WTC11 (cell line): ENCODE measurements at regions not wholly inside any gene's neighbourhood (a gene's known extent, or its start where the extent isn't known, plus 50 kb on each side); places are given as distances from the start of the nearest gene placed in this dataset.

Experiments
- ATAC-seq: fragments of 200-7000 bp; cut with Tn5 transposase; 2 replicates; pipeline ENCODE4 v1.10.0; 2021; ENCODE audit warnings: mild to moderate bottlenecking, moderate library complexity
- CTCF ChIA-PET: fragments of 300-600 bp; sonication (Branson Sonifier 250); formaldehyde crosslinking; loops from one replicate; lab custom pipeline; 2021; ENCODE audit warnings: antibody characterized with exemption; lab: Charles Lee
- POLR2A ChIA-PET: fragments of 350-600 bp; sonication (Branson Sonifier 250); formaldehyde crosslinking; loops from one replicate; lab custom pipeline; 2021; ENCODE audit warnings: antibody characterized with exemption; lab: Charles Lee
- DNase-seq: peaks from one replicate; pipeline ENCODE4 v3.0.0; 2021; ENCODE audit warnings: low spot score
- H3K27ac Mint-ChIP-seq: 2 replicates; pipeline ENCODE4 v1.8.0; 2021; ENCODE audit warnings: mixed read lengths
- H3K27me3 Mint-ChIP-seq: 2 replicates; pipeline ENCODE4 v1.8.0; 2021; ENCODE audit warnings: low read depth, mild to moderate bottlenecking, moderate library complexity, mixed read lengths
- H3K36me3 Mint-ChIP-seq: 2 replicates; pipeline ENCODE4 v1.8.0; 2021; ENCODE audit warnings: mixed read lengths
- H3K4me1 Mint-ChIP-seq: 2 replicates; pipeline ENCODE4 v1.8.0; 2022; ENCODE audit warnings: mixed read lengths
- H3K4me3 Mint-ChIP-seq: 2 replicates; pipeline ENCODE4 v1.8.0; 2021; ENCODE audit warnings: mild to moderate bottlenecking, moderate library complexity, mixed read lengths
- H3K9me3 Mint-ChIP-seq: 2 replicates; pipeline ENCODE4 v1.8.0; 2021; ENCODE audit warnings: mixed read lengths
- CBFB ChIP-seq: sonication (generic); formaldehyde crosslinking; IDR thresholded peaks from 2 replicates; pipeline ENCODE4 v1.8.1; 2022; ENCODE audit warnings: mild to moderate bottlenecking, low read depth, missing genetic modification reagents
- GTF2I ChIP-seq: fragments of 250-450 bp; sonication (Bioruptor Pico); conservative IDR thresholded peaks from 2 replicates; pipeline ENCODE4 v1.4.0; 2021; ENCODE audit warnings: mild to moderate bottlenecking
- JUN ChIP-seq: sonication (generic); formaldehyde crosslinking; IDR thresholded peaks from 2 replicates; pipeline ENCODE4 v1.8.0; 2023; ENCODE audit warnings: mild to moderate bottlenecking, missing genetic modification reagents
- MXD4 ChIP-seq: fragments of 250-450 bp; sonication (Bioruptor Pico); IDR thresholded peaks from 2 replicates; pipeline ENCODE4 v1.8.0; 2021; ENCODE audit warnings: mild to moderate bottlenecking, moderate library complexity, borderline replicate concordance
- NR3C1 ChIP-seq: sonication (generic); formaldehyde crosslinking; conservative IDR thresholded peaks from 2 replicates; pipeline ENCODE4 v1.8.1; 2023; ENCODE audit warnings: low read depth, mild to moderate bottlenecking, missing genetic modification reagents
- SP1 ChIP-seq: sonication (generic); formaldehyde crosslinking; conservative IDR thresholded peaks from 2 replicates; pipeline ENCODE4 v1.8.1; 2022; ENCODE audit warnings: missing genetic modification reagents
- TCF7 ChIP-seq: sonication (generic); formaldehyde crosslinking; IDR thresholded peaks from 2 replicates; pipeline ENCODE4 v1.8.0; 2022; ENCODE audit warnings: mild to moderate bottlenecking, low read depth, missing genetic modification reagents, moderate library complexity
- TEAD1 ChIP-seq: sonication (generic); formaldehyde crosslinking; IDR thresholded peaks from 2 replicates; pipeline ENCODE4 v1.8.0; 2022; ENCODE audit warnings: mild to moderate bottlenecking, missing genetic modification reagents
- ZBTB21 ChIP-seq: sonication (generic); formaldehyde crosslinking; IDR thresholded peaks from 2 replicates; pipeline ENCODE4 v1.8.1; 2023; ENCODE audit warnings: mild to moderate bottlenecking, missing genetic modification reagents, borderline replicate concordance
- ZNF416 ChIP-seq: fragments of 250-450 bp; sonication (Bioruptor Pico); IDR thresholded peaks from 2 replicates; pipeline ENCODE4 v1.9.0; 2021; ENCODE audit warnings: mild to moderate bottlenecking, inconsistent platforms
- TF ChIP-seq, protein P1 (sequence below): sonication (generic); formaldehyde crosslinking; IDR thresholded peaks from 2 replicates; pipeline ENCODE4 v1.8.0; 2023; ENCODE audit warnings: missing genetic modification reagents
- TF ChIP-seq, protein P2 (sequence below): sonication (generic); formaldehyde crosslinking; IDR thresholded peaks from 2 replicates; pipeline ENCODE4 v1.8.0; 2023; ENCODE audit warnings: missing genetic modification reagents, mild to moderate bottlenecking, borderline replicate concordance
- TF ChIP-seq, protein P3 (sequence below): sonication (generic); formaldehyde crosslinking; IDR thresholded peaks from 2 replicates; pipeline ENCODE4 v1.8.1; 2023; ENCODE audit warnings: mild to moderate bottlenecking, missing genetic modification reagents, borderline replicate concordance
- TF ChIP-seq, protein P4 (sequence below): sonication (generic); formaldehyde crosslinking; IDR thresholded peaks from 2 replicates; pipeline ENCODE4 v1.8.0; 2022; ENCODE audit warnings: mild to moderate bottlenecking, missing genetic modification reagents
- TF ChIP-seq, protein P5 (sequence below): sonication (generic); formaldehyde crosslinking; IDR thresholded peaks from 2 replicates; pipeline ENCODE4 v1.8.1; 2022; ENCODE audit warnings: missing genetic modification reagents, borderline replicate concordance
- TF ChIP-seq, protein P6 (sequence below): fragments of 250-450 bp; sonication (Bioruptor Pico); IDR thresholded peaks from 2 replicates; pipeline ENCODE4 v1.9.0; 2021; ENCODE audit warnings: mild to moderate bottlenecking
- TF ChIP-seq, protein P7 (sequence below): sonication (generic); formaldehyde crosslinking; IDR thresholded peaks from 2 replicates; pipeline ENCODE4 v1.8.1; 2022; ENCODE audit warnings: mild to moderate bottlenecking, moderate library complexity, missing genetic modification reagents

DNA sequence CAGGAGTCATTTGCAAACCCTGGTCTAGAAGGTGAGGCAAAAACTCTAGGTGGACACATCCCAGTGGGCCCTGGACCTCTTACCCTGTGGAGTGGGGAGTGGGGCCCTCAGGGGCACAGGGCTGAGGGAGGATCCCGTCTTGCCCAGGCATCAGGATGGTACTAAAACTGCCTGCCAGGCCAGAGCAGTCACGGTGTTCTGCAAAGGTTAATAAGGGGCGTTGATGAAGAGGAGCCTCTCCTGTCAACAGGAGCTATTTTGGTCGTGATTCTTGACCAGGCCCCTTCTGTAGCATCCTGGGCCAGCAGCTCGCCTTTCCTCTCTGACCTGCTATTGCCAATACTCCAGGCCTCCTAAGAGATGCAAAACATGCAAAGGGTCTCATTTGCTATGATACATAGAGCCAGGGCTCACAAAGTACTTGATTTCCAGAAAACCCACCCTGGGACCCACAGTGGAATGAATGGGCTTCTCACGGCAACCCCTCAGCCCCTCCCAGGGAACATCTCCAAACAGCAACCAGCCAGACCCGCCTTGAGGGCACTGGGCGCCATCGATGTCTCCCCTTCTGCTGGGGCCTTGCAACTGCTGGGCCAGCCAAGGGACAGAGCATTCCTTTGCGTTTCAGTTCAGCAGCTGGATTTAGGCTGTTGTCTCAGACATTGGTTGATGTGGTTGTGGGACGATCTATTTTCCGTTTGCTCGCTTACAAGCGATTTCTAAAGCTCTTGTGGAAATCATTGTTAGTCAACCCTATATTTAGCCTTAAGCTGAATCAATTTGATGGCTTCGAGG, 111.1 kb downstream of the PDCL3 start:
- Mint-ChIP-seq H3K4me3 (no peak overlapping the region), H3K36me3 (no peaks in the 10 kb centered on the region), H3K27me3 (no peaks in the 10 kb centered on the region), H3K4me1 (no peaks in the 10 kb centered on the region)
- CTCF ChIA-PET = interaction anchor here (1.3 kb wide), 1 partner anchor 63 kb away, joined by 3 read pairs; no protein-coding TSS in a partner anchor
- TF ChIP-seq JUN (no peak), SP1 (no peak), ZBTB21 (CRISPR knock-in tag) (no peak), TCF7 (CRISPR knock-in tag) (no peak), NR3C1 (CRISPR knock-in tag) (no peak)
- TF ChIP-seq, protein P1, sequence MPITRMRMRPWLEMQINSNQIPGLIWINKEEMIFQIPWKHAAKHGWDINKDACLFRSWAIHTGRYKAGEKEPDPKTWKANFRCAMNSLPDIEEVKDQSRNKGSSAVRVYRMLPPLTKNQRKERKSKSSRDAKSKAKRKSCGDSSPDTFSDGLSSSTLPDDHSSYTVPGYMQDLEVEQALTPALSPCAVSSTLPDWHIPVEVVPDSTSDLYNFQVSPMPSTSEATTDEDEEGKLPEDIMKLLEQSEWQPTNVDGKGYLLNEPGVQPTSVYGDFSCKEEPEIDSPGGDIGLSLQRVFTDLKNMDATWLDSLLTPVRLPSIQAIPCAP = no peak
- TF ChIP-seq, protein P2, sequence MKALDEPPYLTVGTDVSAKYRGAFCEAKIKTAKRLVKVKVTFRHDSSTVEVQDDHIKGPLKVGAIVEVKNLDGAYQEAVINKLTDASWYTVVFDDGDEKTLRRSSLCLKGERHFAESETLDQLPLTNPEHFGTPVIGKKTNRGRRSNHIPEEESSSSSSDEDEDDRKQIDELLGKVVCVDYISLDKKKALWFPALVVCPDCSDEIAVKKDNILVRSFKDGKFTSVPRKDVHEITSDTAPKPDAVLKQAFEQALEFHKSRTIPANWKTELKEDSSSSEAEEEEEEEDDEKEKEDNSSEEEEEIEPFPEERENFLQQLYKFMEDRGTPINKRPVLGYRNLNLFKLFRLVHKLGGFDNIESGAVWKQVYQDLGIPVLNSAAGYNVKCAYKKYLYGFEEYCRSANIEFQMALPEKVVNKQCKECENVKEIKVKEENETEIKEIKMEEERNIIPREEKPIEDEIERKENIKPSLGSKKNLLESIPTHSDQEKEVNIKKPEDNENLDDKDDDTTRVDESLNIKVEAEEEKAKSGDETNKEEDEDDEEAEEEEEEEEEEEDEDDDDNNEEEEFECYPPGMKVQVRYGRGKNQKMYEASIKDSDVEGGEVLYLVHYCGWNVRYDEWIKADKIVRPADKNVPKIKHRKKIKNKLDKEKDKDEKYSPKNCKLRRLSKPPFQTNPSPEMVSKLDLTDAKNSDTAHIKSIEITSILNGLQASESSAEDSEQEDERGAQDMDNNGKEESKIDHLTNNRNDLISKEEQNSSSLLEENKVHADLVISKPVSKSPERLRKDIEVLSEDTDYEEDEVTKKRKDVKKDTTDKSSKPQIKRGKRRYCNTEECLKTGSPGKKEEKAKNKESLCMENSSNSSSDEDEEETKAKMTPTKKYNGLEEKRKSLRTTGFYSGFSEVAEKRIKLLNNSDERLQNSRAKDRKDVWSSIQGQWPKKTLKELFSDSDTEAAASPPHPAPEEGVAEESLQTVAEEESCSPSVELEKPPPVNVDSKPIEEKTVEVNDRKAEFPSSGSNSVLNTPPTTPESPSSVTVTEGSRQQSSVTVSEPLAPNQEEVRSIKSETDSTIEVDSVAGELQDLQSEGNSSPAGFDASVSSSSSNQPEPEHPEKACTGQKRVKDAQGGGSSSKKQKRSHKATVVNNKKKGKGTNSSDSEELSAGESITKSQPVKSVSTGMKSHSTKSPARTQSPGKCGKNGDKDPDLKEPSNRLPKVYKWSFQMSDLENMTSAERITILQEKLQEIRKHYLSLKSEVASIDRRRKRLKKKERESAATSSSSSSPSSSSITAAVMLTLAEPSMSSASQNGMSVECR (CRISPR knock-in tag) = no peak
- TF ChIP-seq, all 79 proteins: peak for 0
- POLR2A ChIA-PET = no interaction called here
- Mint-ChIP-seq H3K27ac (no peak overlapping the region), H3K9me3 (no peaks in the 10 kb centered on the region)
- DNase-seq (no peak), ATAC-seq (no peak)

DNA sequence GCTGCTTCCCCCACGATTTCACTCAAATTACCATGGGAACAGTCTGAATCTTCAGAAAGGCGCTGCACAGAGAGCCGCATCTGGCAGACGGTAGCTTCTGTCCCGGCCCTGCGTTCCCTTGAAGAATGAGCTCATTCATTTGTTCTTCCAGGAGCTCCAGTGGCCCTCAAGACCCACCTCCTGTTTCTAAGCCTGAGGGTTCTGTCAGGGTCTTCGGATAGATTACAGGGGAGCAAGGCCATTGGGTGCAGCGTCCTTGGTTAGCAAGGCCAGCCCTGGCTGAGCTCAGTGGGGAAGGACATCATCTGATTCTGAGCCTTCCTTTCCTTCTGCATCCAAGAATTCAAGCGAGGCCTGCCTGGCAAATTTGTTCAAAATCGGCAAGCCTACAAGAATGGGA, 111.9 kb downstream of the PDCL3 start:
- no peak for DNase-seq
- no peaks in the 10 kb centered on the region for H3K36me3 Mint-ChIP-seq
- H3K9me3 Mint-ChIP-seq = no peaks in the 10 kb centered on the region
- no peak overlapping the region for H3K4me3 Mint-ChIP-seq
- ChIA-PET CTCF (interaction anchor here (1.3 kb wide), 1 partner anchor 64 kb away, joined by 3 read pairs; no protein-coding TSS in a partner anchor), POLR2A (no interaction called here)
- ATAC-seq = no peak
- H3K4me1 Mint-ChIP-seq = no peaks in the 10 kb centered on the region
- no peaks in the 10 kb centered on the region for H3K27me3 Mint-ChIP-seq
- H3K27ac Mint-ChIP-seq = no peak overlapping the region
- TF ChIP-seq, protein P3, sequence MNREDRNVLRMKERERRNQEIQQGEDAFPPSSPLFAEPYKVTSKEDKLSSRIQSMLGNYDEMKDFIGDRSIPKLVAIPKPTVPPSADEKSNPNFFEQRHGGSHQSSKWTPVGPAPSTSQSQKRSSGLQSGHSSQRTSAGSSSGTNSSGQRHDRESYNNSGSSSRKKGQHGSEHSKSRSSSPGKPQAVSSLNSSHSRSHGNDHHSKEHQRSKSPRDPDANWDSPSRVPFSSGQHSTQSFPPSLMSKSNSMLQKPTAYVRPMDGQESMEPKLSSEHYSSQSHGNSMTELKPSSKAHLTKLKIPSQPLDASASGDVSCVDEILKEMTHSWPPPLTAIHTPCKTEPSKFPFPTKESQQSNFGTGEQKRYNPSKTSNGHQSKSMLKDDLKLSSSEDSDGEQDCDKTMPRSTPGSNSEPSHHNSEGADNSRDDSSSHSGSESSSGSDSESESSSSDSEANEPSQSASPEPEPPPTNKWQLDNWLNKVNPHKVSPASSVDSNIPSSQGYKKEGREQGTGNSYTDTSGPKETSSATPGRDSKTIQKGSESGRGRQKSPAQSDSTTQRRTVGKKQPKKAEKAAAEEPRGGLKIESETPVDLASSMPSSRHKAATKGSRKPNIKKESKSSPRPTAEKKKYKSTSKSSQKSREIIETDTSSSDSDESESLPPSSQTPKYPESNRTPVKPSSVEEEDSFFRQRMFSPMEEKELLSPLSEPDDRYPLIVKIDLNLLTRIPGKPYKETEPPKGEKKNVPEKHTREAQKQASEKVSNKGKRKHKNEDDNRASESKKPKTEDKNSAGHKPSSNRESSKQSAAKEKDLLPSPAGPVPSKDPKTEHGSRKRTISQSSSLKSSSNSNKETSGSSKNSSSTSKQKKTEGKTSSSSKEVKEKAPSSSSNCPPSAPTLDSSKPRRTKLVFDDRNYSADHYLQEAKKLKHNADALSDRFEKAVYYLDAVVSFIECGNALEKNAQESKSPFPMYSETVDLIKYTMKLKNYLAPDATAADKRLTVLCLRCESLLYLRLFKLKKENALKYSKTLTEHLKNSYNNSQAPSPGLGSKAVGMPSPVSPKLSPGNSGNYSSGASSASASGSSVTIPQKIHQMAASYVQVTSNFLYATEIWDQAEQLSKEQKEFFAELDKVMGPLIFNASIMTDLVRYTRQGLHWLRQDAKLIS (CRISPR knock-in tag) = no peak
- TF ChIP-seq, protein P4, sequence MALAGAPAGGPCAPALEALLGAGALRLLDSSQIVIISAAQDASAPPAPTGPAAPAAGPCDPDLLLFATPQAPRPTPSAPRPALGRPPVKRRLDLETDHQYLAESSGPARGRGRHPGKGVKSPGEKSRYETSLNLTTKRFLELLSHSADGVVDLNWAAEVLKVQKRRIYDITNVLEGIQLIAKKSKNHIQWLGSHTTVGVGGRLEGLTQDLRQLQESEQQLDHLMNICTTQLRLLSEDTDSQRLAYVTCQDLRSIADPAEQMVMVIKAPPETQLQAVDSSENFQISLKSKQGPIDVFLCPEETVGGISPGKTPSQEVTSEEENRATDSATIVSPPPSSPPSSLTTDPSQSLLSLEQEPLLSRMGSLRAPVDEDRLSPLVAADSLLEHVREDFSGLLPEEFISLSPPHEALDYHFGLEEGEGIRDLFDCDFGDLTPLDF (CRISPR knock-in tag) = no peak
- TF ChIP-seq, protein P5, sequence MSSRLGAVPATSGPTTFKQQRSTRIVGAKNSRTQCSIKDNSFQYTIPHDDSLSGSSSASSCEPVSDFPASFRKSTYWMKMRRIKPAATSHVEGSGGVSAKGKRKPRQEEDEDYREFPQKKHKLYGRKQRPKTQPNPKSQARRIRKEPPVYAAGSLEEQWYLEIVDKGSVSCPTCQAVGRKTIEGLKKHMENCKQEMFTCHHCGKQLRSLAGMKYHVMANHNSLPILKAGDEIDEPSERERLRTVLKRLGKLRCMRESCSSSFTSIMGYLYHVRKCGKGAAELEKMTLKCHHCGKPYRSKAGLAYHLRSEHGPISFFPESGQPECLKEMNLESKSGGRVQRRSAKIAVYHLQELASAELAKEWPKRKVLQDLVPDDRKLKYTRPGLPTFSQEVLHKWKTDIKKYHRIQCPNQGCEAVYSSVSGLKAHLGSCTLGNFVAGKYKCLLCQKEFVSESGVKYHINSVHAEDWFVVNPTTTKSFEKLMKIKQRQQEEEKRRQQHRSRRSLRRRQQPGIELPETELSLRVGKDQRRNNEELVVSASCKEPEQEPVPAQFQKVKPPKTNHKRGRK (CRISPR knock-in tag) = no peak
- TF ChIP-seq TEAD1 (CRISPR knock-in tag) = no peak
- no peak for TF ChIP-seq MXD4 (CRISPR knock-in tag)
- no peak for TF ChIP-seq ZNF416 (CRISPR knock-in tag)
- TF ChIP-seq, protein P6, sequence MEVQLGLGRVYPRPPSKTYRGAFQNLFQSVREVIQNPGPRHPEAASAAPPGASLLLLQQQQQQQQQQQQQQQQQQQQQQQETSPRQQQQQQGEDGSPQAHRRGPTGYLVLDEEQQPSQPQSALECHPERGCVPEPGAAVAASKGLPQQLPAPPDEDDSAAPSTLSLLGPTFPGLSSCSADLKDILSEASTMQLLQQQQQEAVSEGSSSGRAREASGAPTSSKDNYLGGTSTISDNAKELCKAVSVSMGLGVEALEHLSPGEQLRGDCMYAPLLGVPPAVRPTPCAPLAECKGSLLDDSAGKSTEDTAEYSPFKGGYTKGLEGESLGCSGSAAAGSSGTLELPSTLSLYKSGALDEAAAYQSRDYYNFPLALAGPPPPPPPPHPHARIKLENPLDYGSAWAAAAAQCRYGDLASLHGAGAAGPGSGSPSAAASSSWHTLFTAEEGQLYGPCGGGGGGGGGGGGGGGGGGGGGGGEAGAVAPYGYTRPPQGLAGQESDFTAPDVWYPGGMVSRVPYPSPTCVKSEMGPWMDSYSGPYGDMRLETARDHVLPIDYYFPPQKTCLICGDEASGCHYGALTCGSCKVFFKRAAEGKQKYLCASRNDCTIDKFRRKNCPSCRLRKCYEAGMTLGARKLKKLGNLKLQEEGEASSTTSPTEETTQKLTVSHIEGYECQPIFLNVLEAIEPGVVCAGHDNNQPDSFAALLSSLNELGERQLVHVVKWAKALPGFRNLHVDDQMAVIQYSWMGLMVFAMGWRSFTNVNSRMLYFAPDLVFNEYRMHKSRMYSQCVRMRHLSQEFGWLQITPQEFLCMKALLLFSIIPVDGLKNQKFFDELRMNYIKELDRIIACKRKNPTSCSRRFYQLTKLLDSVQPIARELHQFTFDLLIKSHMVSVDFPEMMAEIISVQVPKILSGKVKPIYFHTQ (CRISPR knock-in tag) = no peak
- TF ChIP-seq JUN = no peak
- TF ChIP-seq, protein P7, sequence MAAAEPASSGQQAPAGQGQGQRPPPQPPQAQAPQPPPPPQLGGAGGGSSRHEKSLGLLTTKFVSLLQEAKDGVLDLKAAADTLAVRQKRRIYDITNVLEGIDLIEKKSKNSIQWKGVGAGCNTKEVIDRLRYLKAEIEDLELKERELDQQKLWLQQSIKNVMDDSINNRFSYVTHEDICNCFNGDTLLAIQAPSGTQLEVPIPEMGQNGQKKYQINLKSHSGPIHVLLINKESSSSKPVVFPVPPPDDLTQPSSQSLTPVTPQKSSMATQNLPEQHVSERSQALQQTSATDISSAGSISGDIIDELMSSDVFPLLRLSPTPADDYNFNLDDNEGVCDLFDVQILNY (CRISPR knock-in tag) = no peak
- TF ChIP-seq CBFB (CRISPR knock-in tag) = no peak
- TF ChIP-seq, protein P1 = no peak
- no peak for TF ChIP-seq GTF2I (CRISPR knock-in tag)
